ENCODE measurements at regions not wholly inside any gene's neighbourhood (a gene's known extent, or its start where the extent isn't known, plus 50 kb on each side); places are given as distances from the start of the nearest gene placed in this dataset.

GRCh38 chr16:35562471-35562870 is 2103.1 kb downstream of the TP53TG3F start:
- Histone ChIP-seq H3K27me3 (ENCODE audit: insufficient read depth, low read length) (no peaks in the 10 kb centered on the region), H3K4me2 (ENCODE audit: insufficient read depth, insufficient read length, low read length) (no peak overlapping the region), H2BK5ac (ENCODE audit: insufficient read length, low read length) (no peak overlapping the region), H2BK15ac (ENCODE audit: low read depth, low read length) (no peak overlapping the region), H4K91ac (ENCODE audit: insufficient read length, low read depth, low read length) (no peak overlapping the region), H4K8ac (replicated peaks; ENCODE audit: insufficient read length, low read depth, low read length) (no peak overlapping the region), H3K23me2 (ENCODE audit: insufficient read length, low read depth, low read length, poor library complexity, severe bottlenecking) (no peaks in the 10 kb centered on the region), H2BK12ac (ENCODE audit: insufficient read length, low read depth, low read length) (no peak overlapping the region), H3K9ac (ENCODE audit: extremely low read depth, insufficient read length, low read length) (no peak overlapping the region), H4K5ac (ENCODE audit: insufficient read length, low read depth, low read length) (no peak overlapping the region), H3K14ac (ENCODE audit: insufficient read depth, low read length) (no peak overlapping the region), H4K20me1 (ENCODE audit: control insufficient read depth, insufficient read depth, insufficient read length) (no peaks in the 10 kb centered on the region), H3K9me3 (ENCODE audit: control insufficient read depth, low read depth, low read length) (peaks cover 97% of the 10 kb centered on the region), H3K18ac (ENCODE audit: insufficient read length, low read depth, low read length) (no peak overlapping the region), H3K23ac (ENCODE audit: insufficient read length, low read depth, low read length) (no peak overlapping the region), H3T11ph (ENCODE audit: low read length) (no peak overlapping the region), H2AK5ac (ENCODE audit: insufficient read length, low read length) (no peak overlapping the region), H3K56ac (ENCODE audit: insufficient read length, low read depth, low read length) (no peak overlapping the region), H2AFZ (ENCODE audit: low read length) (no peak overlapping the region), H3K4me1 (ENCODE audit: insufficient read depth, low read length) (no peaks in the 10 kb centered on the region), H3K79me1 (ENCODE audit: insufficient read depth, low read depth, low read length, poor library complexity, severe bottlenecking) (no peaks in the 10 kb centered on the region), H2BK20ac (ENCODE audit: low read depth, low read length, poor library complexity, severe bottlenecking) (no peak overlapping the region), H3K4ac (ENCODE audit: low read depth, low read length) (no peak overlapping the region), H3K27ac (ENCODE audit: insufficient read length, low read depth, low read length) (no peak overlapping the region), H3K79me2 (ENCODE audit: insufficient read depth, low read length) (no peaks in the 10 kb centered on the region), H2BK120ac (ENCODE audit: low read depth, low read length, poor library complexity, severe bottlenecking) (no peak overlapping the region)
- peaks cover 0 to 29% (median 8%) of the 10 kb centered on the region in 3 experiments; a peak in 3 of 7 replicates for H3K36me3 Mint-ChIP-seq (ENCODE audit: insufficient read depth in 1 of 3, low read depth in 3 of 3)
- TF ChIP-seq CTCF (conservative IDR thresholded peaks at IDR 0.05) = no peak
- no peaks in the 10 kb centered on the region for H3K4me1 Mint-ChIP-seq
- no peak overlapping the region for H3K27ac Mint-ChIP-seq
- H3K27me3 Mint-ChIP-seq (ENCODE audit: low read depth) = peaks cover 4% of the 10 kb centered on the region; the same call in 1 of the 2 replicates
- no peak for DNase-seq
- H3K9me3 Mint-ChIP-seq = peaks cover 97 to 99% of the 10 kb centered on the region in 2 experiments
- no peak overlapping the region for H3K4me3 Mint-ChIP-seq
- WGBS (ENCODE audit: extremely low coverage, insufficient read length, low lambda C conversion rate) = no CpG with 5 or more reads among the region's 1 CpG

Measured in H9 (cell line).